Right atrium auricular region (tissue), 2 donors: ENCODE measurements at regions not wholly inside any gene's neighbourhood (a gene's known extent, or its start where the extent isn't known, plus 50 kb on each side); places are given as distances from the start of the nearest gene placed in this dataset.

ENCODE experiments used
- DNase-seq: peaks from one replicate; pipeline ENCODE4 v3.0.0-alpha.2; 2019; ENCODE audit warnings: low spot score
- H3K27ac ChIP-seq, 2 donors: fragments of 200-600 bp; sonication (generic); 1 replicate in 1 of 2; 2 replicates in 1 of 2; pipeline ENCODE4 v1.5.1; 2016 to 2019
- H3K27me3 ChIP-seq, 2 donors: fragments of 200-600 bp; sonication (generic); one replicate each; pipeline versions ENCODE4 v1.5.1 to v1.6.0; 2017 to 2019
- H3K36me3 ChIP-seq: fragments of 200-600 bp; sonication (generic); one replicate; pipeline ENCODE4 v1.5.1; 2016
- H3K4me1 ChIP-seq, 2 donors: fragments of 200-600 bp; sonication (generic); one replicate each; pipeline versions ENCODE4 v1.5.1 to v1.6.0; 2017 to 2019
- H3K4me3 ChIP-seq, 2 donors: fragments of 200-600 bp; sonication (generic); 1 replicate in 1 of 2; 2 replicates in 1 of 2; pipeline ENCODE4 v1.5.1; 2017 to 2019; ENCODE audit warnings: mild to moderate bottlenecking in 1 of 2, moderate library complexity in 1 of 2
- H3K9me3 ChIP-seq, 2 donors: fragments of 200-600 bp; sonication (generic); one replicate each; pipeline ENCODE4 v1.5.1; 2019
- TF ChIP-seq, protein P1 (sequence below), 2 donors: fragments of 200-600 bp; sonication (generic); IDR thresholded peaks; one replicate each; pipeline ENCODE4 v1.5.1; 2019; ENCODE audit warnings: antibody characterized with exemption in 2 of 2

DNA sequence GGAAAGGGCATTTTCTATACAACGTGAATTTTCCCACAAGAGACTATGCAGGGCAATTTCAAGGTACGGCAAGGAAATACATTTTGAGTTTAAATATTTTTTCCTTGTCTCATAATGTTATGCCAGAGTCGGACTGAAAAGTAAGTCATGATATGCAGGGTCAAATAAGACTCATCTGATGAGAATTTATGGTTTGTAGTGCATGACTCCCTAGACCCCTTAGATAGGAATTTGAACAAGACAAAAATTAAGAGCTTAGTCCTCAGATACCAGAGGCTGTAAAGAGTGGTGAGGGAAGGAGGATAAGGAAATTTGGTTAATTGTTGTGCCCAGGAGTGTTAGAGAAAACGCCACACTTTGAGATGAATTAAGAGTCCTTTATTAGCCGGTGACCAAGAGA, 616.6 kb downstream of the XPNPEP1 start:
- DNase-seq = no peak
- Histone ChIP-seq H3K4me1 (no peaks in the 10 kb centered on the region), H3K27ac (no peak overlapping the region), H3K4me3 (no peak overlapping the region), H3K9me3 (no peaks in the 10 kb centered on the region), H3K36me3 (no peaks in the 10 kb centered on the region), H3K27me3 (no peaks in the 10 kb centered on the region)
- TF ChIP-seq, protein P1, sequence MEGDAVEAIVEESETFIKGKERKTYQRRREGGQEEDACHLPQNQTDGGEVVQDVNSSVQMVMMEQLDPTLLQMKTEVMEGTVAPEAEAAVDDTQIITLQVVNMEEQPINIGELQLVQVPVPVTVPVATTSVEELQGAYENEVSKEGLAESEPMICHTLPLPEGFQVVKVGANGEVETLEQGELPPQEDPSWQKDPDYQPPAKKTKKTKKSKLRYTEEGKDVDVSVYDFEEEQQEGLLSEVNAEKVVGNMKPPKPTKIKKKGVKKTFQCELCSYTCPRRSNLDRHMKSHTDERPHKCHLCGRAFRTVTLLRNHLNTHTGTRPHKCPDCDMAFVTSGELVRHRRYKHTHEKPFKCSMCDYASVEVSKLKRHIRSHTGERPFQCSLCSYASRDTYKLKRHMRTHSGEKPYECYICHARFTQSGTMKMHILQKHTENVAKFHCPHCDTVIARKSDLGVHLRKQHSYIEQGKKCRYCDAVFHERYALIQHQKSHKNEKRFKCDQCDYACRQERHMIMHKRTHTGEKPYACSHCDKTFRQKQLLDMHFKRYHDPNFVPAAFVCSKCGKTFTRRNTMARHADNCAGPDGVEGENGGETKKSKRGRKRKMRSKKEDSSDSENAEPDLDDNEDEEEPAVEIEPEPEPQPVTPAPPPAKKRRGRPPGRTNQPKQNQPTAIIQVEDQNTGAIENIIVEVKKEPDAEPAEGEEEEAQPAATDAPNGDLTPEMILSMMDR (IDR thresholded peaks at IDR 0.05) = no peak

DNA sequence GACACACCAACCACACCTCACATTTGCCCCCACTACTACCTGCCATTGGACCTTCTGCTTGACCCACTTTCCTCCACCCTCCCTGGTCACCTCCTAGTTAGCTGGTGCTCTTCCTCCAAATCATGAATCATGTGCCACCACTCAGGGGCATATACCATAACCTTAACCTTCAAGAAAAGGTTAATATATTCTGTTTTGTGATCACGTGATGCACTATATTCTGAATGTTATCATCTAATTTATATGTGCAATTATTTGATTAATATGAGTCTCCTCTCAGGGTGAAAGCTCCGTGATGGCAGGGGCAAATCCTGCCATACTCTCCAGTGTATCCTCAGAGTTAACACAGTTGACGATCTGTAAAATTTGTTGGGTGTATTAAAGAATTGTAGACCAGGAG, 635.5 kb downstream of the XPNPEP1 start:
- Histone ChIP-seq H3K4me3 (no peak overlapping the region), H3K36me3 (no peaks in the 10 kb centered on the region), H3K9me3 (no peaks in the 10 kb centered on the region), H3K27ac (no peak overlapping the region), H3K27me3 (no peaks in the 10 kb centered on the region), H3K4me1 (no peaks in the 10 kb centered on the region)
- TF ChIP-seq, protein P1 (IDR thresholded peaks at IDR 0.05) = no peak
- no peak for DNase-seq

DNA sequence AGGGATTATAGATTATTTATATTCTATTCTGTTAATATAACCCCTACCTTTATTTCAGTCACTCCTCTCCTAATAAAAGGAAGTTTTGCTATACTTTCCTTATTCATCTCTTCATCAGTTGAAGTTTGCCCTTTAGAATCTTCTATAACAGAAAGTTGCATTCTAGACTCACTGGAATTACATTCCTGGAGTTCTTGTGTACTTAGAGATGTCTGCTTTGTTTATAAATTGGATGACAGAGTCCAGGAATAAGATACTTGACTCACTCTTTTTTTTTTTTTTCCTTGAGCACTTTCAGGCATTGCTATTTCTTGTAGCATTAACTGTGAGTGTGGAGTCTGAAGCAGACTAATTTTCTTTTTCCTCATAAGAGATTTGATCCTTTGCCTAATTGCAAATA, 640.8 kb downstream of the XPNPEP1 start:
- H3K4me1 ChIP-seq = no peaks in the 10 kb centered on the region
- no peak overlapping the region for H3K27ac ChIP-seq
- TF ChIP-seq, protein P1 (IDR thresholded peaks at IDR 0.05) = no peak
- no peaks in the 10 kb centered on the region for H3K36me3 ChIP-seq
- H3K27me3 ChIP-seq = no peaks in the 10 kb centered on the region
- DNase-seq = no peak
- no peak overlapping the region for H3K4me3 ChIP-seq
- H3K9me3 ChIP-seq = no peaks in the 10 kb centered on the region

GRCh38 chr10:109281347-109281746, 642.0 kb downstream of the XPNPEP1 start:
- no peaks in the 10 kb centered on the region for H3K4me1 ChIP-seq
- no peaks in the 10 kb centered on the region for H3K27me3 ChIP-seq
- H3K27ac ChIP-seq = no peak overlapping the region
- no peaks in the 10 kb centered on the region for H3K36me3 ChIP-seq
- TF ChIP-seq, protein P1 (IDR thresholded peaks at IDR 0.05) = no peak
- no peak overlapping the region for H3K4me3 ChIP-seq
- DNase-seq = no peak
- no peaks in the 10 kb centered on the region for H3K9me3 ChIP-seq

DNA sequence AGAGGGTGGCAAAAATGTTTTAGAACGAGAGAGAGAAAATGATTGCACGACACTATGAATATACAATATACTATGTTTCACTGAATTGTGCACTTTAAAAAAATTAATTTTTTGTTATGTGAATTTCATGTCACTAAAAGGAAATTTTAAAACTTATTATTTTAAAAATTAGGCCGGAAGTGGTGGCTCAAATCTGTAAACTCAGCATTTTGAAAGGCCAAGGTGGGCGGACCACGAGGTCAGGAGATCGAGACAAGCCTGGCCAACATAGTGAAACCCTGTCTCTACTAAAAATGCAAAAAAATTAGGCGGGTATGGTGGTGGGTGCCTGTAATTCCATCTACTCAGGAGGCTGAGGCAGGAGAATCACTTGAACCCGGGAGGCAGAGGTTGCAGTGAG, 642.5 kb downstream of the XPNPEP1 start:
- Histone ChIP-seq H3K27me3 (no peaks in the 10 kb centered on the region), H3K36me3 (no peaks in the 10 kb centered on the region), H3K9me3 (no peaks in the 10 kb centered on the region), H3K4me3 (no peak overlapping the region), H3K27ac (no peak overlapping the region), H3K4me1 (no peaks in the 10 kb centered on the region)
- no peak for DNase-seq
- TF ChIP-seq, protein P1 (IDR thresholded peaks at IDR 0.05) = no peak

GRCh38 chr10:109277456-109277855, 645.9 kb downstream of the XPNPEP1 start:
- no peaks in the 10 kb centered on the region for H3K4me1 ChIP-seq
- no peak overlapping the region for H3K27ac ChIP-seq
- TF ChIP-seq, protein P1 (IDR thresholded peaks at IDR 0.05) = no peak
- no peaks in the 10 kb centered on the region for H3K9me3 ChIP-seq
- H3K36me3 ChIP-seq = no peaks in the 10 kb centered on the region
- no peak for DNase-seq
- no peak overlapping the region for H3K4me3 ChIP-seq
- no peaks in the 10 kb centered on the region for H3K27me3 ChIP-seq
